HepG2 (cell line): ENCODE measurements at regions not wholly inside any gene's neighbourhood (a gene's known extent, or its start where the extent isn't known, plus 50 kb on each side); places are given as distances from the start of the nearest gene placed in this dataset.

ENCODE experiments used
- EEA1 ChIP-seq: sonication (generic); formaldehyde crosslinking; IDR thresholded peaks from 2 replicates; pipeline ENCODE4 v1.5.1; 2020; ENCODE audit warnings: mild to moderate bottlenecking, missing genetic modification reagents, borderline replicate concordance
- FOSL2 ChIP-seq: sonication (generic); formaldehyde crosslinking; IDR thresholded peaks from 2 replicates; pipeline ENCODE4 v1.4.0; 2020; ENCODE audit warnings: missing genetic modification reagents
- MXD4 ChIP-seq: IDR thresholded peaks from 2 replicates; pipeline ENCODE4 v1.6.1; 2016; ENCODE audit warnings: mild to moderate bottlenecking, missing biosample characterization, missing genetic modification reagents
- MYPOP ChIP-seq: sonication (generic); formaldehyde crosslinking; IDR thresholded peaks from 2 replicates; pipeline ENCODE4 v1.8.1; 2023; ENCODE audit warnings: mild to moderate bottlenecking, moderate library complexity, missing genetic modification reagents
- NFE2 ChIP-seq: sonication (generic); formaldehyde crosslinking; IDR thresholded peaks from 2 replicates; pipeline ENCODE4 v1.4.0; 2020; ENCODE audit warnings: missing genetic modification reagents
- RNF219 ChIP-seq: sonication (generic); formaldehyde crosslinking; IDR thresholded peaks from 2 replicates; pipeline ENCODE4 v1.5.0; 2020; ENCODE audit warnings: mild to moderate bottlenecking, missing genetic modification reagents
- SALL1 ChIP-seq: sonication (generic); formaldehyde crosslinking; IDR thresholded peaks from 2 replicates; pipeline ENCODE4 v1.8.0; 2022; ENCODE audit warnings: mild to moderate bottlenecking, missing genetic modification reagents
- SOX13 ChIP-seq, 3 experiments: fragments of 450-650 bp in 1 of 3; sonication (generic) in 1 of 3; formaldehyde crosslinking in 1 of 3; IDR thresholded peaks in 2 of 3; conservative IDR thresholded peaks in 1 of 3; 2 replicates each; pipeline versions ENCODE4 v1.5.0 to v1.6.1; 2016 to 2020; ENCODE audit warnings: antibody characterized with exemption in 1 of 3, mild to moderate bottlenecking in 1 of 3, missing compliant biosample characterization in 1 of 3, missing genetic modification reagents in 1 of 3, moderate library complexity in 1 of 3
- ZHX1 ChIP-seq: sonication (generic); formaldehyde crosslinking; IDR thresholded peaks from 2 replicates; pipeline ENCODE4 v1.8.1; 2022; ENCODE audit warnings: low read depth, mild to moderate bottlenecking, missing genetic modification reagents
- ZKSCAN1 ChIP-seq: fragments of 150-350 bp; IDR thresholded peaks from 2 replicates; pipeline ENCODE4 v1.6.1; 2014; ENCODE audit warnings: low read length
- ZNF629 ChIP-seq: sonication (generic); formaldehyde crosslinking; conservative IDR thresholded peaks from 2 replicates; pipeline ENCODE4 v1.5.0; 2020; ENCODE audit warnings: missing genetic modification reagents
- TF ChIP-seq, protein P1 (sequence below): sonication (generic); formaldehyde crosslinking; IDR thresholded peaks from 2 replicates; pipeline ENCODE4 v1.5.0; 2020; ENCODE audit warnings: mild to moderate bottlenecking, missing genetic modification reagents, borderline replicate concordance
- TF ChIP-seq, protein P2 (sequence below): sonication (generic); formaldehyde crosslinking; IDR thresholded peaks from 2 replicates; pipeline ENCODE4 v1.5.1; 2020; ENCODE audit warnings: mild to moderate bottlenecking, missing genetic modification reagents, moderate library complexity

- TF ChIP-seq ZNF629: no peak
- TF ChIP-seq MXD4 (CRISPR knock-in tag): no peak
- no peak for TF ChIP-seq SOX13 (IDR thresholded peaks at IDR 0.05)
- TF ChIP-seq SOX13 (CRISPR knock-in tag; conservative IDR thresholded peaks at IDR 0.05 in 1 of 2, IDR thresholded peaks at IDR 0.05 in 1 of 2): peak in 1 of 2 experiments; percentile 53; a peak in 2 of 4 replicates
- TF ChIP-seq EEA1: no peak
- TF ChIP-seq RNF219 (CRISPR knock-in tag): no peak
- TF ChIP-seq ZHX1 (CRISPR knock-in tag): 0 out of 2 replicates have a peak, but pooled peaks have one; percentile 45
- TF ChIP-seq, protein P1, sequence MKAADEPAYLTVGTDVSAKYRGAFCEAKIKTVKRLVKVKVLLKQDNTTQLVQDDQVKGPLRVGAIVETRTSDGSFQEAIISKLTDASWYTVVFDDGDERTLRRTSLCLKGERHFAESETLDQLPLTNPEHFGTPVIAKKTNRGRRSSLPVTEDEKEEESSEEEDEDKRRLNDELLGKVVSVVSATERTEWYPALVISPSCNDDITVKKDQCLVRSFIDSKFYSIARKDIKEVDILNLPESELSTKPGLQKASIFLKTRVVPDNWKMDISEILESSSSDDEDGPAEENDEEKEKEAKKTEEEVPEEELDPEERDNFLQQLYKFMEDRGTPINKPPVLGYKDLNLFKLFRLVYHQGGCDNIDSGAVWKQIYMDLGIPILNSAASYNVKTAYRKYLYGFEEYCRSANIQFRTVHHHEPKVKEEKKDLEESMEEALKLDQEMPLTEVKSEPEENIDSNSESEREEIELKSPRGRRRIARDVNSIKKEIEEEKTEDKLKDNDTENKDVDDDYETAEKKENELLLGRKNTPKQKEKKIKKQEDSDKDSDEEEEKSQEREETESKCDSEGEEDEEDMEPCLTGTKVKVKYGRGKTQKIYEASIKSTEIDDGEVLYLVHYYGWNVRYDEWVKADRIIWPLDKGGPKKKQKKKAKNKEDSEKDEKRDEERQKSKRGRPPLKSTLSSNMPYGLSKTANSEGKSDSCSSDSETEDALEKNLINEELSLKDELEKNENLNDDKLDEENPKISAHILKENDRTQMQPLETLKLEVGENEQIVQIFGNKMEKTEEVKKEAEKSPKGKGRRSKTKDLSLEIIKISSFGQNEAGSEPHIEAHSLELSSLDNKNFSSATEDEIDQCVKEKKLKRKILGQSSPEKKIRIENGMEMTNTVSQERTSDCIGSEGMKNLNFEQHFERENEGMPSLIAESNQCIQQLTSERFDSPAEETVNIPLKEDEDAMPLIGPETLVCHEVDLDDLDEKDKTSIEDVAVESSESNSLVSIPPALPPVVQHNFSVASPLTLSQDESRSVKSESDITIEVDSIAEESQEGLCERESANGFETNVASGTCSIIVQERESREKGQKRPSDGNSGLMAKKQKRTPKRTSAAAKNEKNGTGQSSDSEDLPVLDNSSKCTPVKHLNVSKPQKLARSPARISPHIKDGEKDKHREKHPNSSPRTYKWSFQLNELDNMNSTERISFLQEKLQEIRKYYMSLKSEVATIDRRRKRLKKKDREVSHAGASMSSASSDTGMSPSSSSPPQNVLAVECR (CRISPR knock-in tag): peak; percentile 32; the same call in 1 of the 2 replicates
- TF ChIP-seq NFE2 (CRISPR knock-in tag): no peak
- TF ChIP-seq ZKSCAN1: no peak
- TF ChIP-seq, protein P2, sequence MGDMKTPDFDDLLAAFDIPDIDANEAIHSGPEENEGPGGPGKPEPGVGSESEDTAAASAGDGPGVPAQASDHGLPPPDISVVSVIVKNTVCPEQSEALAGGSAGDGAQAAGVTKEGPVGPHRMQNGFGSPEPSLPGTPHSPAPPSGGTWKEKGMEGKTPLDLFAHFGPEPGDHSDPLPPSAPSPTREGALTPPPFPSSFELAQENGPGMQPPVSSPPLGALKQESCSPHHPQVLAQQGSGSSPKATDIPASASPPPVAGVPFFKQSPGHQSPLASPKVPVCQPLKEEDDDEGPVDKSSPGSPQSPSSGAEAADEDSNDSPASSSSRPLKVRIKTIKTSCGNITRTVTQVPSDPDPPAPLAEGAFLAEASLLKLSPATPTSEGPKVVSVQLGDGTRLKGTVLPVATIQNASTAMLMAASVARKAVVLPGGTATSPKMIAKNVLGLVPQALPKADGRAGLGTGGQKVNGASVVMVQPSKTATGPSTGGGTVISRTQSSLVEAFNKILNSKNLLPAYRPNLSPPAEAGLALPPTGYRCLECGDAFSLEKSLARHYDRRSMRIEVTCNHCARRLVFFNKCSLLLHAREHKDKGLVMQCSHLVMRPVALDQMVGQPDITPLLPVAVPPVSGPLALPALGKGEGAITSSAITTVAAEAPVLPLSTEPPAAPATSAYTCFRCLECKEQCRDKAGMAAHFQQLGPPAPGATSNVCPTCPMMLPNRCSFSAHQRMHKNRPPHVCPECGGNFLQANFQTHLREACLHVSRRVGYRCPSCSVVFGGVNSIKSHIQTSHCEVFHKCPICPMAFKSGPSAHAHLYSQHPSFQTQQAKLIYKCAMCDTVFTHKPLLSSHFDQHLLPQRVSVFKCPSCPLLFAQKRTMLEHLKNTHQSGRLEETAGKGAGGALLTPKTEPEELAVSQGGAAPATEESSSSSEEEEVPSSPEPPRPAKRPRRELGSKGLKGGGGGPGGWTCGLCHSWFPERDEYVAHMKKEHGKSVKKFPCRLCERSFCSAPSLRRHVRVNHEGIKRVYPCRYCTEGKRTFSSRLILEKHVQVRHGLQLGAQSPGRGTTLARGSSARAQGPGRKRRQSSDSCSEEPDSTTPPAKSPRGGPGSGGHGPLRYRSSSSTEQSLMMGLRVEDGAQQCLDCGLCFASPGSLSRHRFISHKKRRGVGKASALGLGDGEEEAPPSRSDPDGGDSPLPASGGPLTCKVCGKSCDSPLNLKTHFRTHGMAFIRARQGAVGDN (CRISPR knock-in tag): peak; percentile 73
- peak; percentile 71 for TF ChIP-seq SALL1 (CRISPR knock-in tag)
- peak; percentile 42; the same call in 1 of the 2 replicates for TF ChIP-seq FOSL2
- TF ChIP-seq MYPOP: no peak
Observed at GRCh38 chr21:43333298-43334062, 93.5 kb downstream of the SIK1 start (continued).
